OCI-LY3 (cell line): ENCODE measurements at regions not wholly inside any gene's neighbourhood (a gene's known extent, or its start where the extent isn't known, plus 50 kb on each side); places are given as distances from the start of the nearest gene placed in this dataset.

Source experiments
- CTCF ChIP-seq: fragments of 200-600, 300-600 bp; sonication (generic); IDR thresholded peaks from 2 replicates; pipeline ENCODE4 v1.5.1; 2014; ENCODE audit warnings: antibody characterized with exemption, low read length, low read depth
- EZH2phosphoT487 ChIP-seq: fragments of 200-600 bp; shearing (Covaris generic); IDR thresholded peaks from 2 replicates; pipeline ENCODE4 v1.6.1; 2018; ENCODE audit warnings: antibody characterized with exemption, mixed run types, low read depth

- peak; percentile 71 for TF ChIP-seq CTCF
- TF ChIP-seq EZH2phosphoT487 = no peak
These were observed 84.2 kb upstream of the SEC11C start for GRCh38 chr18:59055345-59056032.
